ENCODE measurements at regions not wholly inside any gene's neighbourhood (a gene's known extent, or its start where the extent isn't known, plus 50 kb on each side); places are given as distances from the start of the nearest gene placed in this dataset.
"Not testable (repeated sequence)": the region's sequence is repeated elsewhere in the genome, so short reads cannot be mapped to it uniquely, and the experiment has no call there.

- no peak overlapping the region for H3K4ac ChIP-seq (ENCODE audit: low read depth, low read length)
- no peak overlapping the region for H2BK12ac ChIP-seq (ENCODE audit: low read length)
- H3K9me3 ChIP-seq (ENCODE audit: insufficient read depth, low read depth, low read length) = no peaks in the 10 kb centered on the region
- no peak overlapping the region for H3K4me3 ChIP-seq (ENCODE audit: low read depth, low read length)
- no CpG with 5 or more reads among the region's 4 CpGs for WGBS (ENCODE audit: extremely low coverage, insufficient coverage, insufficient read length)
- no peak overlapping the region for H3K4me2 ChIP-seq (ENCODE audit: low read length)
- no peak overlapping the region for H2AFZ ChIP-seq (ENCODE audit: insufficient read depth, low read length, poor library complexity)
- no peak overlapping the region for H3K27ac ChIP-seq (ENCODE audit: low read depth, low read length)
- no peak overlapping the region for H3K23ac ChIP-seq (ENCODE audit: low read length)
- no peaks in the 10 kb centered on the region for H3K27me3 ChIP-seq (ENCODE audit: insufficient read depth, low read length)
- no peak overlapping the region for H4K8ac ChIP-seq (ENCODE audit: low read depth, low read length)
- H3K18ac ChIP-seq (ENCODE audit: low read length) = no peak overlapping the region
- H3K79me1 ChIP-seq (ENCODE audit: low read length) = no peaks in the 10 kb centered on the region
- H2BK120ac ChIP-seq (ENCODE audit: insufficient read depth, low read length, poor library complexity) = no peak overlapping the region
- no peak for DNase-seq
- no peaks in the 10 kb centered on the region for H3K79me2 ChIP-seq (ENCODE audit: control insufficient read depth, insufficient read depth, low read length, poor library complexity)
- no peaks in the 10 kb centered on the region for H3K4me1 ChIP-seq (ENCODE audit: control insufficient read depth in 1 of 2, insufficient read depth in 2 of 2, low read length in 2 of 2)
- H3K14ac ChIP-seq (ENCODE audit: low read length) = no peak overlapping the region
- H3K36me3 ChIP-seq (ENCODE audit: control insufficient read depth in 1 of 2, insufficient read depth in 2 of 2, low read length in 2 of 2) = no peaks in the 10 kb centered on the region
- no peak overlapping the region for H2AK5ac ChIP-seq (ENCODE audit: low read length)
- H4K12ac ChIP-seq (ENCODE audit: low read depth, low read length) = no peak overlapping the region
- no peak overlapping the region for H4K91ac ChIP-seq (ENCODE audit: low read depth, low read length)
- no peak overlapping the region for H2BK5ac ChIP-seq (ENCODE audit: low read depth, low read length, poor library complexity)
- H3K9ac ChIP-seq (ENCODE audit: low read length) = no peak overlapping the region
Observed at GRCh38 chr17:70736375-70736957, 567.1 kb downstream of the KCNJ2 start.

GRCh38 chr17:70739065-70739464 lies 569.7 kb downstream of the KCNJ2 start:
- WGBS (ENCODE audit: extremely low coverage, insufficient coverage, insufficient read length) = no CpG with 5 or more reads among the region's 2 CpGs
- Histone ChIP-seq H3K9me3 (ENCODE audit: insufficient read depth, low read depth, low read length) (no peaks in the 10 kb centered on the region), H3K18ac (ENCODE audit: low read length) (no peak overlapping the region), H3K27ac (ENCODE audit: low read depth, low read length) (no peak overlapping the region), H2BK12ac (ENCODE audit: low read length) (no peak overlapping the region), H3K36me3 (ENCODE audit: control insufficient read depth in 1 of 2, insufficient read depth in 2 of 2, low read length in 2 of 2) (no peaks in the 10 kb centered on the region), H3K79me1 (ENCODE audit: low read length) (no peaks in the 10 kb centered on the region), H3K79me2 (ENCODE audit: control insufficient read depth, insufficient read depth, low read length, poor library complexity) (no peaks in the 10 kb centered on the region), H2AK5ac (ENCODE audit: low read length) (no peak overlapping the region), H2AFZ (ENCODE audit: insufficient read depth, low read length, poor library complexity) (no peak overlapping the region), H3K4me1 (ENCODE audit: control insufficient read depth in 1 of 2, insufficient read depth in 2 of 2, low read length in 2 of 2) (no peaks in the 10 kb centered on the region), H2BK5ac (ENCODE audit: low read depth, low read length, poor library complexity) (no peak overlapping the region), H4K12ac (ENCODE audit: low read depth, low read length) (no peak overlapping the region), H3K23ac (ENCODE audit: low read length) (no peak overlapping the region), H3K14ac (ENCODE audit: low read length) (no peak overlapping the region), H3K9ac (ENCODE audit: low read length) (no peak overlapping the region), H2BK120ac (ENCODE audit: insufficient read depth, low read length, poor library complexity) (no peak overlapping the region), H4K91ac (ENCODE audit: low read depth, low read length) (no peak overlapping the region), H3K4me2 (ENCODE audit: low read length) (no peak overlapping the region), H4K8ac (ENCODE audit: low read depth, low read length) (no peak overlapping the region), H3K4me3 (ENCODE audit: low read depth, low read length) (no peak overlapping the region), H3K4ac (ENCODE audit: low read depth, low read length) (no peak overlapping the region), H3K27me3 (ENCODE audit: insufficient read depth, low read length) (no peaks in the 10 kb centered on the region)
- DNase-seq = no peak

- no CpG with 5 or more reads among the region's 1 CpG for WGBS (ENCODE audit: extremely low coverage, insufficient coverage, insufficient read length)
- H3K4ac ChIP-seq (ENCODE audit: low read depth, low read length); H3K36me3 ChIP-seq (ENCODE audit: control insufficient read depth in 1 of 2, insufficient read depth in 2 of 2, low read length in 2 of 2); H3K27ac ChIP-seq (ENCODE audit: low read depth, low read length); H2AFZ ChIP-seq (ENCODE audit: insufficient read depth, low read length, poor library complexity); H3K4me3 ChIP-seq (ENCODE audit: low read depth, low read length); H3K27me3 ChIP-seq (ENCODE audit: insufficient read depth, low read length); DNase-seq; H3K14ac ChIP-seq (ENCODE audit: low read length); H3K23ac ChIP-seq (ENCODE audit: low read length); H4K91ac ChIP-seq (ENCODE audit: low read depth, low read length); H3K18ac ChIP-seq (ENCODE audit: low read length); H4K12ac ChIP-seq (ENCODE audit: low read depth, low read length); H4K8ac ChIP-seq (ENCODE audit: low read depth, low read length); H3K79me1 ChIP-seq (ENCODE audit: low read length); H3K4me1 ChIP-seq (ENCODE audit: control insufficient read depth in 1 of 2, insufficient read depth in 2 of 2, low read length in 2 of 2); H3K9me3 ChIP-seq (ENCODE audit: insufficient read depth, low read depth, low read length); H2BK120ac ChIP-seq (ENCODE audit: insufficient read depth, low read length, poor library complexity); H3K9ac ChIP-seq (ENCODE audit: low read length); H2BK12ac ChIP-seq (ENCODE audit: low read length); H3K4me2 ChIP-seq (ENCODE audit: low read length); H2BK5ac ChIP-seq (ENCODE audit: low read depth, low read length, poor library complexity); H2AK5ac ChIP-seq (ENCODE audit: low read length); H3K79me2 ChIP-seq (ENCODE audit: control insufficient read depth, insufficient read depth, low read length, poor library complexity): not testable (repeated sequence)
Observed at GRCh38 chr17:70746574-70746973, 577.2 kb downstream of the KCNJ2 start.

GRCh38 chr17:70750983-70751382 lies 581.7 kb downstream of the KCNJ2 start:
- no peaks in the 10 kb centered on the region for H3K27me3 ChIP-seq (ENCODE audit: insufficient read depth, low read length)
- H3K27ac ChIP-seq (ENCODE audit: low read depth, low read length) = no peak overlapping the region
- no peak overlapping the region for H2BK12ac ChIP-seq (ENCODE audit: low read length)
- no peak overlapping the region for H3K4me3 ChIP-seq (ENCODE audit: low read depth, low read length)
- no peak overlapping the region for H4K12ac ChIP-seq (ENCODE audit: low read depth, low read length)
- no peak overlapping the region for H2BK5ac ChIP-seq (ENCODE audit: low read depth, low read length, poor library complexity)
- no peak overlapping the region for H2AFZ ChIP-seq (ENCODE audit: insufficient read depth, low read length, poor library complexity)
- H3K14ac ChIP-seq (ENCODE audit: low read length) = no peak overlapping the region
- H2AK5ac ChIP-seq (ENCODE audit: low read length) = no peak overlapping the region
- no peaks in the 10 kb centered on the region for H3K4me1 ChIP-seq (ENCODE audit: control insufficient read depth in 1 of 2, insufficient read depth in 2 of 2, low read length in 2 of 2)
- H3K79me1 ChIP-seq (ENCODE audit: low read length) = no peaks in the 10 kb centered on the region
- no peaks in the 10 kb centered on the region for H3K79me2 ChIP-seq (ENCODE audit: control insufficient read depth, insufficient read depth, low read length, poor library complexity)
- H3K4ac ChIP-seq (ENCODE audit: low read depth, low read length) = no peak overlapping the region
- H3K9ac ChIP-seq (ENCODE audit: low read length) = no peak overlapping the region
- H3K18ac ChIP-seq (ENCODE audit: low read length) = no peak overlapping the region
- no peak overlapping the region for H3K4me2 ChIP-seq (ENCODE audit: low read length)
- H4K91ac ChIP-seq (ENCODE audit: low read depth, low read length) = no peak overlapping the region
- WGBS (ENCODE audit: extremely low coverage, insufficient coverage, insufficient read length) = no CpG with 5 or more reads among the region's 1 CpG
- H4K8ac ChIP-seq (ENCODE audit: low read depth, low read length) = no peak overlapping the region
- H3K36me3 ChIP-seq (ENCODE audit: control insufficient read depth in 1 of 2, insufficient read depth in 2 of 2, low read length in 2 of 2) = no peaks in the 10 kb centered on the region
- H2BK120ac ChIP-seq (ENCODE audit: insufficient read depth, low read length, poor library complexity) = no peak overlapping the region
- no peak overlapping the region for H3K23ac ChIP-seq (ENCODE audit: low read length)
- DNase-seq = no peak
- no peaks in the 10 kb centered on the region for H3K9me3 ChIP-seq (ENCODE audit: insufficient read depth, low read depth, low read length)
